H1 (cell line): ENCODE measurements at regions not wholly inside any gene's neighbourhood (a gene's known extent, or its start where the extent isn't known, plus 50 kb on each side); places are given as distances from the start of the nearest gene placed in this dataset.

Experiments used
- CTCF ChIA-PET: fragments of 300-600 bp; sonication (Branson Sonifier 250); formaldehyde crosslinking; loops from one replicate; lab custom pipeline; 2021; ENCODE audit not compliant: partially characterized antibody; lab: Charles Lee
- POLR2A ChIA-PET: fragments of 300-600 bp; sonication (Branson Sonifier 250); formaldehyde crosslinking; loops from one replicate; lab custom pipeline; 2021; ENCODE audit warnings: inconsistent platforms; ENCODE audit not compliant: partially characterized antibody; lab: Charles Lee
- DNase-seq, 2 experiments: peaks; one replicate each; pipeline versions ENCODE4 v3.0.0 to v3.0.0-alpha.2; 2010 to 2022; ENCODE audit warnings: low spot score in 2 of 2, low read depth in 1 of 2, mixed read lengths in 1 of 2
- FAIRE-seq: peaks from 2 replicates; lab custom pipeline; 2011; peaks lifted over from hg19 to GRCh38; lab: Jason Lieb, UNC
- H2AFZ ChIP-seq: 2 replicates; pipeline ENCODE4 v1.8.1; 2012; ENCODE audit warnings: low read length, inconsistent platforms
- H2AK5ac ChIP-seq: 2 replicates; pipeline ENCODE4 v1.6.1; 2013; ENCODE audit warnings: low read depth, low read length
- H2BK120ac ChIP-seq: replicated peaks from 2 replicates; pipeline ENCODE3; 2013; ENCODE audit warnings: low read depth, low read length, inconsistent platforms
- H2BK12ac ChIP-seq: 2 replicates; pipeline ENCODE4 v1.6.1; 2013; ENCODE audit warnings: low read depth, low read length
- H2BK15ac ChIP-seq: 2 replicates; pipeline ENCODE4 v1.6.1; 2013; ENCODE audit warnings: low read length
- H2BK20ac ChIP-seq: 2 replicates; pipeline ENCODE4 v1.6.1; 2013; ENCODE audit warnings: low read length
- H2BK5ac ChIP-seq: 2 replicates; pipeline ENCODE4 v1.6.1; 2013; ENCODE audit warnings: low read depth, low read length
- H3K14ac ChIP-seq: 2 replicates; pipeline ENCODE4 v1.6.1; 2013; ENCODE audit warnings: inconsistent platforms; ENCODE audit not compliant: insufficient read length
- H3K18ac ChIP-seq: 2 replicates; pipeline ENCODE4 v1.6.1; 2013; ENCODE audit warnings: low read length; ENCODE audit errors: extremely low read depth
- H3K23ac ChIP-seq: 2 replicates; pipeline ENCODE4 v1.6.1; 2013; ENCODE audit warnings: inconsistent platforms; ENCODE audit not compliant: insufficient read length
- H3K23me2 ChIP-seq: 2 replicates; pipeline ENCODE4 v1.6.1; 2013; ENCODE audit warnings: low read depth, low read length
- H3K27ac ChIP-seq: 2 replicates; pipeline ENCODE4 v1.6.1; 2011; ENCODE audit warnings: low read depth, low read length, inconsistent platforms
- H3K27me3 ChIP-seq, 4 experiments: replicated peaks in 1 of 4; 1 replicate in 1 of 4; 2 replicates in 3 of 4; pipeline versions ENCODE4 v1.6.1 to v1.8.1; 2011 to 2013; ENCODE audit warnings: low read length in 3 of 4, mild to moderate bottlenecking in 3 of 4, inconsistent platforms in 2 of 4, mixed read lengths in 2 of 4, moderate library complexity in 1 of 4; ENCODE audit not compliant: control insufficient read depth in 3 of 4, insufficient read depth in 3 of 4; ENCODE audit errors: extremely low read depth in 1 of 4
- H3K36me3 ChIP-seq, 4 experiments: 2 replicates each; pipeline versions ENCODE4 v1.6.1 to v1.8.1; 2011 to 2013; ENCODE audit warnings: mild to moderate bottlenecking in 4 of 4, low read length in 3 of 4, moderate library complexity in 2 of 4, control low read depth in 1 of 4, inconsistent platforms in 1 of 4; ENCODE audit not compliant: insufficient read depth in 4 of 4, control insufficient read depth in 2 of 4
- H3K4ac ChIP-seq: replicated peaks from 2 replicates; pipeline ENCODE3; 2013; ENCODE audit warnings: low read length, low read depth, mixed read lengths, inconsistent platforms; ENCODE audit not compliant: insufficient read length
- H3K4me1 ChIP-seq, 4 experiments: replicated peaks in 1 of 4; 1 replicate in 1 of 4; 2 replicates in 3 of 4; pipeline versions ENCODE4 v1.6.1 to v1.8.1; 2011 to 2013; ENCODE audit warnings: low read length in 3 of 4, inconsistent platforms in 2 of 4, mixed read lengths in 1 of 4; ENCODE audit not compliant: insufficient read depth in 4 of 4, control insufficient read depth in 3 of 4
- H3K4me2 ChIP-seq, 2 experiments: 2 replicates each; pipeline versions ENCODE4 v1.6.1 to v1.8.1; 2011 to 2013; ENCODE audit warnings: low read depth in 2 of 2, low read length in 2 of 2, control low read depth in 1 of 2, inconsistent platforms in 1 of 2, mild to moderate bottlenecking in 1 of 2; ENCODE audit not compliant: insufficient read depth in 1 of 2
- H3K4me3 ChIP-seq, 4 experiments: fragments of 200-600, 300-600 bp in 1 of 4; sonication (generic), shearing (Covaris generic), sonication (Bioruptor Twin) in 1 of 4; 2 replicates each; pipeline versions ENCODE4 v1.5.1 to v1.8.1; 2011 to 2016; ENCODE audit warnings: low read length in 4 of 4, low read depth in 3 of 4, control low read depth in 2 of 4, inconsistent platforms in 2 of 4, mild to moderate bottlenecking in 2 of 4, mixed read lengths in 1 of 4, moderate library complexity in 1 of 4; ENCODE audit not compliant: insufficient read depth in 2 of 4; ENCODE audit errors: extremely low read depth in 1 of 4
- H3K56ac ChIP-seq: replicated peaks from 2 replicates; pipeline ENCODE3; 2013; ENCODE audit warnings: low read depth, mild to moderate bottlenecking, mixed read lengths, low read length, inconsistent platforms; ENCODE audit not compliant: insufficient read length
- H3K79me1 ChIP-seq: 2 replicates; pipeline ENCODE4 v1.6.1; 2013; ENCODE audit warnings: low read depth, low read length, control low read depth
- H3K79me2 ChIP-seq, 2 experiments: 2 replicates each; pipeline versions ENCODE4 v1.6.1 to v1.8.1; 2012 to 2013; ENCODE audit warnings: low read length in 2 of 2, mild to moderate bottlenecking in 2 of 2, inconsistent platforms in 1 of 2; ENCODE audit not compliant: insufficient read depth in 2 of 2, control insufficient read depth in 1 of 2
- H3K9ac ChIP-seq, 4 experiments: replicated peaks in 1 of 4; 1 replicate in 1 of 4; 2 replicates in 3 of 4; pipeline versions ENCODE4 v1.6.1 to v1.8.1; 2011 to 2013; ENCODE audit warnings: low read depth in 3 of 4, low read length in 3 of 4, control low read depth in 2 of 4, mild to moderate bottlenecking in 2 of 4, moderate library complexity in 2 of 4, inconsistent platforms in 1 of 4; ENCODE audit errors: extremely low read depth in 1 of 4
- H3K9me3 ChIP-seq, 2 experiments: 2 replicates each; pipeline versions ENCODE4 v1.6.1 to v1.8.1; 2012 to 2013; ENCODE audit warnings: mild to moderate bottlenecking in 2 of 2, moderate library complexity in 2 of 2, control low read depth in 1 of 2, inconsistent platforms in 1 of 2, low read depth in 1 of 2, low read length in 1 of 2, mixed read lengths in 1 of 2; ENCODE audit not compliant: insufficient read depth in 2 of 2
- H4K20me1 ChIP-seq, 2 experiments: replicated peaks in 1 of 2; 2 replicates each; pipeline versions ENCODE3 to v1.8.1; 2011 to 2013; ENCODE audit warnings: inconsistent platforms in 2 of 2, low read length in 2 of 2, mild to moderate bottlenecking in 1 of 2; ENCODE audit not compliant: insufficient read depth in 2 of 2, control insufficient read depth in 1 of 2
- H4K5ac ChIP-seq: 2 replicates; pipeline ENCODE4 v1.6.1; 2013; ENCODE audit warnings: low read length, low read depth, mixed read lengths, inconsistent platforms; ENCODE audit not compliant: insufficient read length
- H4K8ac ChIP-seq: 2 replicates; pipeline ENCODE4 v1.8.0; 2013; ENCODE audit warnings: mild to moderate bottlenecking, moderate library complexity, low read length, inconsistent platforms; ENCODE audit not compliant: insufficient read depth; ENCODE audit errors: extremely low read depth
- H4K91ac ChIP-seq: replicated peaks from 2 replicates; pipeline ENCODE3; 2013; ENCODE audit warnings: low read length, mixed read lengths, inconsistent platforms; ENCODE audit not compliant: insufficient read length
- BRCA1 ChIP-seq: IDR thresholded peaks from 2 replicates; pipeline ENCODE4 v1.6.1; 2012; ENCODE audit warnings: low read depth, low read length, improper control_type of control experiment
- CTBP2 ChIP-seq: IDR thresholded peaks from 2 replicates; pipeline ENCODE4 v1.7.0; 2011; ENCODE audit warnings: borderline replicate concordance, mild to moderate bottlenecking, moderate library complexity, mixed read lengths, low read length; ENCODE audit not compliant: insufficient read depth, insufficient read length
- E2F6 ChIP-seq: IDR thresholded peaks from 2 replicates; pipeline ENCODE4 v1.6.1; 2012; ENCODE audit warnings: inconsistent platforms
- EGR1 ChIP-seq: IDR thresholded peaks from 2 replicates; pipeline ENCODE4 v1.6.1; 2011; ENCODE audit warnings: low read depth, low read length, borderline replicate concordance
- EZH2 ChIP-seq: fragments of 200-600 bp; sonication (generic); IDR thresholded peaks from 2 replicates; pipeline ENCODE4 v1.7.1; 2012; ENCODE audit warnings: low read depth, mild to moderate bottlenecking, moderate library complexity, low read length, inconsistent platforms; ENCODE audit not compliant: severe bottlenecking
- GABPA ChIP-seq: IDR thresholded peaks from 2 replicates; pipeline ENCODE4 v1.6.1; 2011; ENCODE audit warnings: mild to moderate bottlenecking, low read length, moderate library complexity, borderline replicate concordance; ENCODE audit not compliant: insufficient read depth
- GTF2F1 ChIP-seq: IDR thresholded peaks from 2 replicates; pipeline ENCODE4 v1.6.1; 2012; ENCODE audit warnings: low read depth, low read length, improper control_type of control experiment, borderline replicate concordance
- JUN ChIP-seq: IDR thresholded peaks from 2 replicates; pipeline ENCODE4 v1.6.1; 2011; ENCODE audit warnings: low read depth, mild to moderate bottlenecking, improper control_type of control experiment, low read length
- KDM1A ChIP-seq: fragments of 200-600, 300-600 bp; sonication (generic); IDR thresholded peaks from 2 replicates; pipeline ENCODE4 v1.7.1; 2016; ENCODE audit warnings: mild to moderate bottlenecking, low read length, borderline replicate concordance
- MAFK ChIP-seq: IDR thresholded peaks from 2 replicates; pipeline ENCODE4 v1.6.1; 2012; ENCODE audit warnings: low read depth, mild to moderate bottlenecking, improper control_type of control experiment, low read length
- MAX ChIP-seq: IDR thresholded peaks from 2 replicates; pipeline ENCODE4 v1.6.1; 2012; ENCODE audit warnings: inconsistent platforms
- RXRA ChIP-seq: IDR thresholded peaks from 2 replicates; pipeline ENCODE4 v1.6.1; 2011; ENCODE audit warnings: low read depth, mild to moderate bottlenecking, low read length, moderate library complexity; ENCODE audit not compliant: insufficient read depth
- TAF1 ChIP-seq: IDR thresholded peaks from 2 replicates; pipeline ENCODE4 v1.6.1; 2011; ENCODE audit warnings: mild to moderate bottlenecking, low read depth, low read length
- TBP ChIP-seq: IDR thresholded peaks from 2 replicates; pipeline ENCODE4 v1.6.1; 2011; ENCODE audit warnings: low read depth, low read length, improper control_type of control experiment
- WGBS, 2 experiments: shearing (Covaris generic) in 1 of 2; methylation state at CpG; one replicate each; pipeline versions ENCODE4 v1.1.6 to v1.1.7; 2013 to 2015; ENCODE audit warnings: low lambda C conversion rate in 2 of 2, mixed read lengths in 2 of 2, inconsistent platforms in 1 of 2, low coverage in 1 of 2, missing lambda C conversion rate in 1 of 2; ENCODE audit not compliant: insufficient replicate concordance in 2 of 2, insufficient coverage in 1 of 2, insufficient read length in 1 of 2; ENCODE audit errors: extremely low coverage in 1 of 2, missing lambda C conversion rate in 1 of 2; 5-methylcytosine and 5-hydroxymethylcytosine counted together

GRCh38 chr2:238690511-238690910 lies 157.4 kb upstream of the TWIST2 start:
- H2BK12ac ChIP-seq = no peak overlapping the region
- DNase-seq = no peak
- H3K4me3 ChIP-seq = no peak overlapping the region
- no peaks in the 10 kb centered on the region for H3K9me3 ChIP-seq
- H2AK5ac ChIP-seq = no peak overlapping the region
- H3K56ac ChIP-seq = no peak overlapping the region
- H3K27ac ChIP-seq = no peak overlapping the region
- H3K79me1 ChIP-seq = no peaks in the 10 kb centered on the region
- no peak overlapping the region for H3K4me2 ChIP-seq
- 89% methylated on average over 11 of the region's 11 CpGs; no CpG with 5 or more reads in 1 of the 2 experiments for WGBS, 2 experiments
- H2BK20ac ChIP-seq = no peak overlapping the region
- no peak overlapping the region for H2AFZ ChIP-seq
- H4K8ac ChIP-seq = no peak overlapping the region
- no peak overlapping the region for H2BK120ac ChIP-seq
- H3K23me2 ChIP-seq = no peaks in the 10 kb centered on the region
- no peaks in the 10 kb centered on the region for H3K36me3 ChIP-seq
- H3K23ac ChIP-seq = no peak overlapping the region
- no peak overlapping the region for H3K14ac ChIP-seq
- POLR2A ChIA-PET = no interaction called here
- no peaks in the 10 kb centered on the region for H3K4me1 ChIP-seq
- TF ChIP-seq TBP = no peak
- TF ChIP-seq GABPA = no peak
- no peak for TF ChIP-seq CTBP2
- no peak for TF ChIP-seq KDM1A
- TF ChIP-seq E2F6 = no peak
- no peak for TF ChIP-seq RXRA
- TF ChIP-seq JUN = no peak
- TF ChIP-seq EZH2 = no peak
- TF ChIP-seq MAFK = no peak
- no peak for TF ChIP-seq MAX
- TF ChIP-seq GTF2F1 = no peak
- no peak for TF ChIP-seq BRCA1
- TF ChIP-seq TAF1 = no peak
- TF ChIP-seq EGR1 = no peak
- no peaks in the 10 kb centered on the region for H4K20me1 ChIP-seq
- no peak for FAIRE-seq
- H3K9ac ChIP-seq = no peak overlapping the region
- H4K91ac ChIP-seq = no peak overlapping the region
- no peak overlapping the region for H4K5ac ChIP-seq
- H3K18ac ChIP-seq = no peak overlapping the region
- no peaks in the 10 kb centered on the region for H3K27me3 ChIP-seq
- no peaks in the 10 kb centered on the region for H3K79me2 ChIP-seq
- H3K4ac ChIP-seq = no peak overlapping the region
- H2BK5ac ChIP-seq = no peak overlapping the region
- CTCF ChIA-PET = no interaction called here
- no peak overlapping the region for H2BK15ac ChIP-seq
